Loucy (cell line): ENCODE measurements at regions not wholly inside any gene's neighbourhood (a gene's known extent, or its start where the extent isn't known, plus 50 kb on each side); places are given as distances from the start of the nearest gene placed in this dataset.

ENCODE experiments used
- CTCF ChIP-seq: fragments of 200-600 bp; sonication (generic); conservative IDR thresholded peaks from 2 replicates; pipeline ENCODE4 v1.5.1; 2014; ENCODE audit warnings: mild to moderate bottlenecking, antibody characterized with exemption, low read length
- EZH2phosphoT487 ChIP-seq: fragments of 200-600 bp; IDR thresholded peaks from 2 replicates; pipeline ENCODE4 v1.6.1; 2018; ENCODE audit warnings: antibody characterized with exemption, mild to moderate bottlenecking, moderate library complexity, borderline replicate concordance

DNA sequence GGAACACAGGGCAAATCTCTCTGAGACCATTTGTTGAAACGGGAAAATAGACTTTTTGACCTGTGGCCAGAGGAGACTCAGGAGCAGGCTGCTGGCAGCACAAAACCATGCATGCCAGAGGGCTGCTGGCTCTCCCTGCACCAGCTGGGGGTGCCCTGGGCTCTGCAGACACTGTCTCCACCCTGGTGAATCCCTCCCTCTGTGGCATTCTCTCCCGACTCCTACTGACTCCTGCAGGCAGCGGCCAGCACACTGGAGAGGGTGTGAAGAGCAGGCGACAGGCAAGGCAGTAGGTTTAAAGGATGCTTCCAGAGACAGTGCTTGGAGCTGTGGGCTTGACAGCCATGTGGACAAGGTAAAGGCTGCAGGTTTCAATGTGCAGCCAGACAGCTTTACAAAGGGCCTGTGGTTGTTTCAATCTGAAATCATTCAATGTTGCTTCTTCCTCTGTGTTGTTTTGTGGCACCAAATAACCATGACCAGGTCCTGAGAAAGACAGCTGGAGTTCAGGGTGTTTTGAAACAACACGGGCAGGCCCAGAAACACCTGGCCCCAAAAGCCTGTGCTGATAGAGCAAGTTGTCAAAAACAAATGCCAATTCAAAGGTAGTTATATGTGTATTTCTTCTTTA is 431.0 kb upstream of the ATP10A start:
- no peak for TF ChIP-seq CTCF
- no peak for TF ChIP-seq EZH2phosphoT487
